Testis (tissue), 2 donors: ENCODE measurements at regions not wholly inside any gene's neighbourhood (a gene's known extent, or its start where the extent isn't known, plus 50 kb on each side); places are given as distances from the start of the nearest gene placed in this dataset.
"Not testable (repeated sequence)": the region's sequence is repeated elsewhere in the genome, so short reads cannot be mapped to it uniquely, and the experiment has no call there.

Experiments used
- DNase-seq: peaks from one replicate; pipeline ENCODE4 v3.0.0-alpha.2; 2019
- H3K27ac ChIP-seq, 2 donors: fragments of 200-600 bp; sonication (generic); one replicate each; pipeline ENCODE4 v1.5.1; 2019
- H3K27me3 ChIP-seq: fragments of 200-600 bp; sonication (generic); one replicate; pipeline ENCODE4 v1.5.1; 2019
- H3K36me3 ChIP-seq: fragments of 200-600 bp; sonication (generic); one replicate; pipeline ENCODE4 v1.5.1; 2017; ENCODE audit warnings: low read depth; ENCODE audit errors: missing control alignments
- H3K4me1 ChIP-seq: fragments of 200-600 bp; sonication (generic); one replicate; pipeline ENCODE4 v1.5.1; 2019
- H3K4me3 ChIP-seq, 2 donors: fragments of 200-600 bp; sonication (generic); one replicate each; pipeline ENCODE4 v1.5.1; 2017 to 2019
- H3K9me3 ChIP-seq: fragments of 200-600 bp; sonication (generic); one replicate; pipeline ENCODE4 v1.5.1; 2017
- CTCF ChIP-seq, 3 experiments: fragments of 450-650 bp in 2 of 3; fragments of 200-600 bp in 1 of 3; sonication (generic) in 1 of 3; IDR thresholded peaks; one replicate each; pipeline ENCODE4 v1.5.1; 2016 to 2019; ENCODE audit warnings: antibody characterized with exemption in 3 of 3, mild to moderate bottlenecking in 2 of 3, moderate library complexity in 1 of 3
- POLR2A ChIP-seq: fragments of 450-650 bp; IDR thresholded peaks from one replicate; pipeline ENCODE4 v1.6.1; 2017; ENCODE audit warnings: antibody characterized with exemption, mild to moderate bottlenecking, moderate library complexity
- WGBS, 2 donors: methylation state at CpG; one replicate each; pipeline ENCODE4 v1.1.5; 2018; 5-methylcytosine and 5-hydroxymethylcytosine counted together
- intact Hi-C: fragments of 100-400 bp; cut with DNase I; formaldehyde crosslinking; loops from one replicate; pipeline ENCODE4 v1.15.1; 2023; ENCODE audit warnings: low total_unique reads

- no peak overlapping the region for H3K27ac ChIP-seq
- no peaks in the 10 kb centered on the region for H3K27me3 ChIP-seq
- WGBS, 2 donors: 69 to 73% methylated on average over 3 of the region's 3 CpGs
- no peak overlapping the region for H3K4me3 ChIP-seq
- DNase-seq: no peak
- H3K36me3 ChIP-seq: no peaks in the 10 kb centered on the region
- no peak for TF ChIP-seq POLR2A
- intact Hi-C loops: no loop called here
- H3K4me1 ChIP-seq: no peaks in the 10 kb centered on the region
- no peaks in the 10 kb centered on the region for H3K9me3 ChIP-seq
These were observed 2650.8 kb downstream of the PCDH9 start for GRCh38 chr13:64579331-64579730.

- no peaks in the 10 kb centered on the region for H3K36me3 ChIP-seq
- H3K27me3 ChIP-seq: no peaks in the 10 kb centered on the region
- TF ChIP-seq POLR2A (no peak), CTCF (IDR thresholded peaks at IDR 0.05) (no peak)
- no peak overlapping the region for H3K27ac ChIP-seq
- H3K4me1 ChIP-seq: no peaks in the 10 kb centered on the region
- no peak overlapping the region for H3K4me3 ChIP-seq
- intact Hi-C loops: no loop called here
- H3K9me3 ChIP-seq: no peaks in the 10 kb centered on the region
- DNase-seq: no peak
These were observed 2661.4 kb downstream of the PCDH9 start for GRCh38 chr13:64568748-64569147.

GRCh38 chr13:64558031-64558430, 2672.1 kb downstream of the PCDH9 start:
- H3K4me1 ChIP-seq, H3K9me3 ChIP-seq, H3K27ac ChIP-seq, H3K4me3 ChIP-seq, H3K36me3 ChIP-seq, DNase-seq, intact Hi-C loops, H3K27me3 ChIP-seq: not testable (repeated sequence)
- WGBS, 2 donors: 92 to 93% methylated on average over 10 of the region's 10 CpGs

- TF ChIP-seq POLR2A (no peak), CTCF (IDR thresholded peaks at IDR 0.05) (no peak)
- intact Hi-C loops: no loop called here
- H3K36me3 ChIP-seq: no peaks in the 10 kb centered on the region
- no peaks in the 10 kb centered on the region for H3K9me3 ChIP-seq
- DNase-seq: no peak
- no peaks in the 10 kb centered on the region for H3K4me1 ChIP-seq
- H3K27me3 ChIP-seq: no peaks in the 10 kb centered on the region
- 65 to 86% methylated on average over 1 of the region's 1 CpG for WGBS, 2 donors
- no peak overlapping the region for H3K4me3 ChIP-seq
- H3K27ac ChIP-seq: no peak overlapping the region
These were observed 2673.8 kb downstream of the PCDH9 start for GRCh38 chr13:64556376-64556775.

- DNase-seq: no peak
- H3K27ac ChIP-seq: no peak overlapping the region
- WGBS, 2 donors: 71 to 93% methylated on average over 2 of the region's 2 CpGs
- TF ChIP-seq POLR2A (no peak), CTCF (IDR thresholded peaks at IDR 0.05) (no peak)
- no peaks in the 10 kb centered on the region for H3K9me3 ChIP-seq
- no peaks in the 10 kb centered on the region for H3K4me1 ChIP-seq
- H3K27me3 ChIP-seq: no peaks in the 10 kb centered on the region
- intact Hi-C loops: no loop called here
- H3K4me3 ChIP-seq: no peak overlapping the region
- H3K36me3 ChIP-seq: no peaks in the 10 kb centered on the region
These were observed 2676.6 kb downstream of the PCDH9 start for GRCh38 chr13:64553411-64554129.

GRCh38 chr13:64551755-64552154, 2678.4 kb downstream of the PCDH9 start:
- intact Hi-C loops: no loop called here
- DNase-seq: no peak
- Histone ChIP-seq H3K4me1 (no peaks in the 10 kb centered on the region), H3K27ac (no peak overlapping the region), H3K9me3 (no peaks in the 10 kb centered on the region), H3K4me3 (no peak overlapping the region), H3K36me3 (no peaks in the 10 kb centered on the region), H3K27me3 (no peaks in the 10 kb centered on the region)
- TF ChIP-seq CTCF (IDR thresholded peaks at IDR 0.05) (no peak), POLR2A (no peak)
- WGBS, 2 donors: 91 to 94% methylated on average over 1 of the region's 1 CpG
